ENCODE measurements at regions not wholly inside any gene's neighbourhood (a gene's known extent, or its start where the extent isn't known, plus 50 kb on each side); places are given as distances from the start of the nearest gene placed in this dataset.

DNA sequence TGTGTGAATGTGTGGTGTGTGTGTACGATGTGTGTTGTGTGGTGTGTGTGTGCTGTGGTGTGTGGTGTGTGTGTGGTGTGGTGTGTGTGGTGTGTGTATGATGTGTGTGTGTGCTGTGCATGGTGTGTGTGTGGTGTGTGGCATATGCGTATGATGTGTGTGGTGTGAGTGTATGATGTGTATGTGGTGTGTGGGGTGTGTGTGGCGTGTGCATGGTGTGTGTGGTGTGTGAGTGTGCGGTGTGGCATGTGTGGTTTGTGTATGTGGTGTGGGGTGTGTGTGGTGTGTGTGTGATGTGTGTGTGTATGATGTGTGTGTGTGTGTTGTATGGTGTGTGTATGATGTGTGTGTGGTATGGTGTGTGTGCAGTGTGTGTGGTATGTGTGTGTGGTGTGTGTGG is 50.5 kb upstream of the MPHOSPH6 start:
- no peak for TF ChIP-seq HDAC2 (IDR thresholded peaks at IDR 0.05)
- TF ChIP-seq, protein P1, sequence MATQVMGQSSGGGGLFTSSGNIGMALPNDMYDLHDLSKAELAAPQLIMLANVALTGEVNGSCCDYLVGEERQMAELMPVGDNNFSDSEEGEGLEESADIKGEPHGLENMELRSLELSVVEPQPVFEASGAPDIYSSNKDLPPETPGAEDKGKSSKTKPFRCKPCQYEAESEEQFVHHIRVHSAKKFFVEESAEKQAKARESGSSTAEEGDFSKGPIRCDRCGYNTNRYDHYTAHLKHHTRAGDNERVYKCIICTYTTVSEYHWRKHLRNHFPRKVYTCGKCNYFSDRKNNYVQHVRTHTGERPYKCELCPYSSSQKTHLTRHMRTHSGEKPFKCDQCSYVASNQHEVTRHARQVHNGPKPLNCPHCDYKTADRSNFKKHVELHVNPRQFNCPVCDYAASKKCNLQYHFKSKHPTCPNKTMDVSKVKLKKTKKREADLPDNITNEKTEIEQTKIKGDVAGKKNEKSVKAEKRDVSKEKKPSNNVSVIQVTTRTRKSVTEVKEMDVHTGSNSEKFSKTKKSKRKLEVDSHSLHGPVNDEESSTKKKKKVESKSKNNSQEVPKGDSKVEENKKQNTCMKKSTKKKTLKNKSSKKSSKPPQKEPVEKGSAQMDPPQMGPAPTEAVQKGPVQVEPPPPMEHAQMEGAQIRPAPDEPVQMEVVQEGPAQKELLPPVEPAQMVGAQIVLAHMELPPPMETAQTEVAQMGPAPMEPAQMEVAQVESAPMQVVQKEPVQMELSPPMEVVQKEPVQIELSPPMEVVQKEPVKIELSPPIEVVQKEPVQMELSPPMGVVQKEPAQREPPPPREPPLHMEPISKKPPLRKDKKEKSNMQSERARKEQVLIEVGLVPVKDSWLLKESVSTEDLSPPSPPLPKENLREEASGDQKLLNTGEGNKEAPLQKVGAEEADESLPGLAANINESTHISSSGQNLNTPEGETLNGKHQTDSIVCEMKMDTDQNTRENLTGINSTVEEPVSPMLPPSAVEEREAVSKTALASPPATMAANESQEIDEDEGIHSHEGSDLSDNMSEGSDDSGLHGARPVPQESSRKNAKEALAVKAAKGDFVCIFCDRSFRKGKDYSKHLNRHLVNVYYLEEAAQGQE (IDR thresholded peaks at IDR 0.05; ENCODE audit: low read depth, low read length), result no peak

Measured in GM12878 (cell line).